COR-L47 (cell line): ENCODE measurements at regions not wholly inside any gene's neighbourhood (a gene's known extent, or its start where the extent isn't known, plus 50 kb on each side); places are given as distances from the start of the nearest gene placed in this dataset.

Experiments
- DNase-seq: peaks from one replicate; lab custom pipeline; 2025; lab: John Stamatoyannopoulos, UW

DNA sequence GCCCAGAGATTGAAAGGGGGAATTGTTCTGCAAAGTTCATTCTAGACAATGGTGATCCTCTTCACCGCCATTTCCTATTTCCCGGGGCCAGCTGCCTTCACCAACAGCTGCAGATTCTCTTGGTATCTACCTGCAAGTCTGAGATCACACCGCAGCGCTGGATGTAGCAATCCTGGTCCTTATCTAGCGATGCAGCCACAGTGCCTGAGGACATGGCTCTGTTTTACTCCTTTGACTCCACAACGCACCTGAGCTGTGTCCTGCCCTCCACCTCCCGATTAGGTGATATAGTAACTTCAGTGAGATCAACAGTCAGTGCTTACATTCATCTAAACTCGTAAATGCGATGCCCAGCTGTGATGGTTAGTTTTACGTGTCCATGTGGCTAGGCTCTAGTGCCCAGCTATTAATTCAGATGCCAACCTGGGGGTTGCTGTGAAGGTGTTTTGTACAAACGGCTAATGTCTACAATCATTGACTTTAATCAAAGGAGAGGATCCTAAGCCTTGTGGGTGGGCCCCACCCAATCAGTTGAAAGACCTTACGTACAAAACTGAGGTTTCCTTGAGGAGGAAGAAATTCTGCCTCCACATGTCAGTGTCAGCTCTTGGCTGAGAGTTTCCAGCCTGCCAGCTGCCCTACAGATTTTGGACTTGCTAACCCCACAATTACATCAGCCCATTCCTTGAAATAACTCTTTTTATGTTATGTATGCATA, 189.8 kb downstream of the SH3BP4 start:
- DNase-seq = no peak

DNA sequence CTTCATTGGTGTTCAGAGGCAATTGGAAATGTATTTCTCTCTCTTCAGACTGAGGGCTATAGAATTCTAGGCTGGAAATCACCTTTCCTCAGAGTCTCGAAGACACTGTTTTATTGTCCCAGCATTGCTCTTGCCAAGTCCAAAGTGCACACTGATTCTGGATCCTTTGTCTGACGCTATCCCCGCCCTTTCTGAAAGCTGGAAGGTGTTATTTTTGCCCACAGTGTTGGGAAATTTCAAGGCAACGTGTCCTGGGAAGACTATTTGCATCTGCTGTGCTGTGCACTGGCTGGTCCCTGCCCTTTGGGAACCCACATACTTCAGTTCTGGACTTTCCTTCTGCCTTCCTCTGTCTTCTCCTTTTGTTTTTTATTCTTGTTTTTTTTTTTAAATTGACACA, 190.8 kb downstream of the SH3BP4 start:
- no peak for DNase-seq

DNA sequence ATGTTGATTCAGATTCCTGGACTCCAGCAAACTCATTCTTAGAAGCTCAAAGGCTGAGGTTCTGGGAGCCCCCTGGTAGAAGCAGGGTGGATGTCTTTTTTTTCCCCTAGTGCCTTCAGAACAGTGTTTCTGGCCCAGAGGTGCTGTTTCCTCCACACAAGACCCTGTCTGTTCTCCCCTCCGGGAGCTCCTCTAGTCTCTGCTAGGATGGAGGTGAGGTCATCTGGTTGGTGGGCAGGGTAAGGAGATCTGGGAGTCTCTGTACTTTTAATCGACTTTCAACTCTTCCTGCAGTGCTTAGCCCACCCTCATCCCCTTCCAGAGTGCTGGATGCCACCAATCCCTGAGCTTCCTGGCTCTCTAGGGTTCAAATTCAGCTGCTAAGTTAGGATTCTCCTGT, 192.0 kb downstream of the SH3BP4 start:
- no peak for DNase-seq

DNA sequence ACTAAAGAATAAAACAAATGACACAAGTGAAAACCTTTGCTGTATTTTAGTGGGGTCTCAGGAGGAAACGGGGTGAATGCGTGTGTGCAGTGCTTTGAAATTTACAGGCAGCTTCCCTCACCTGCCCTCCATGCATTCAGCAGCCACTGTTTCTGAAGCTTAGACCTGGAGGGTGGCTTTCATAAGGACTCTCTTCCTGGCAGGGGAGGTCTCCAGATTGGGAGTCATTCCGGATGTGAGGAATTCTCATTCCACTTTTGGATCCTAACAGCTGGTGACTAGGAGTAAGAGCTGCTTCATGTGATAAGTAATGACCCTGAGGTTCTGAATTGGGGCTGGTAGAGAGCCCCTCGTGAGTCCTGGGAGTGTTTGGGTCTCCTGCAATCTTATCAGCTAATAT, 192.5 kb downstream of the SH3BP4 start:
- no peak for DNase-seq

DNA sequence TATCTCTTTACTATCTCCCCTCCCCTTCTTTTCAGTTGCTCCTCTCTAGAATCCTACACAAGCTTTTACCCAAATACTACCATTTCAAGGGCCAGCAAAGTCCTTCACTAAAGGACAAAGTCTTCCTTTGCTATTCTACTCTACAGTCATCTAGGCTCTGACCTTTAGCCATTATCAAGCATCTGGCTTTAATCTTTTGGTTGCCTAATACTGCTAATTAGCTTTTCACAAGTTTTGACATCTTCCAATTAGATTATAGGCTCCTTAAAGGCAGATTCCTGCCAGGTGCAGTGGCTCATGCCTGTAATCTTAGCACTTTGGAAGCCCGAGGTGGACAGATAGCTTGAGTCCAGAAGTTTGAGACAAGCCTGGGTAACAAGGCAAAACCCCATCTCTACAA, 194.4 kb downstream of the SH3BP4 start:
- DNase-seq = no peak

DNA sequence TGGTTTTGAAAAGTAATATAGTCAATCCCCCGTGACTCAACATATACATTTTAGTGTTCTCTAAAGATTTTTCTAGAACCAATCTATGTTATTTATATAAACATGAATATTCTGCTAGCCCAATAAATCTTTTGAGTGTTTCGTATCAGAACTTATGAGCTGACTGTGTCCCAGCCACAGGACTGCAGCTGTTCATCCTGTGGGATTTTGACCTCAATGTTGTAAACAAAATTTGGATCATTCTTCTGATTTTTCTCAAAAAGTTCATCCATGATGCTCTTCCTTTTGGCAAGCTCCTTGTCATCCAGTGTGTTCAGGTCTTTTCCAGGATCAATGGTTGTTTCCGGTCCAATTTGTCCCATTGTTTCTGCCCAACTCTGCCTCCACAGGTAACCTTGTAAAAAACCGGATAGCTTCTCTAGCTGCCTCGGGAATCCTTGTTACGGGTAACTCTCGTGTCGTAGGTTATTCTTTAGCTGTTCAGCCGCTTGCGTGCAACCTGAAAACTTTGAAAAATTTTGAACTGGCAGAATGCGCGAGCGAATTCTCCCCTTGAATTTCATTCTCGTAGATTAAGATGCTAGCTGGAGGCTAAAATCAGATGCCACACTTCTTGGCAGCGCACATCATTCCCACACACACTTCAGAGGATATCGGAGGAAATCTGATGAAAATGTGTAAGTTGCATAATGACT, 195.2 kb downstream of the SH3BP4 start:
- no peak for DNase-seq

DNA sequence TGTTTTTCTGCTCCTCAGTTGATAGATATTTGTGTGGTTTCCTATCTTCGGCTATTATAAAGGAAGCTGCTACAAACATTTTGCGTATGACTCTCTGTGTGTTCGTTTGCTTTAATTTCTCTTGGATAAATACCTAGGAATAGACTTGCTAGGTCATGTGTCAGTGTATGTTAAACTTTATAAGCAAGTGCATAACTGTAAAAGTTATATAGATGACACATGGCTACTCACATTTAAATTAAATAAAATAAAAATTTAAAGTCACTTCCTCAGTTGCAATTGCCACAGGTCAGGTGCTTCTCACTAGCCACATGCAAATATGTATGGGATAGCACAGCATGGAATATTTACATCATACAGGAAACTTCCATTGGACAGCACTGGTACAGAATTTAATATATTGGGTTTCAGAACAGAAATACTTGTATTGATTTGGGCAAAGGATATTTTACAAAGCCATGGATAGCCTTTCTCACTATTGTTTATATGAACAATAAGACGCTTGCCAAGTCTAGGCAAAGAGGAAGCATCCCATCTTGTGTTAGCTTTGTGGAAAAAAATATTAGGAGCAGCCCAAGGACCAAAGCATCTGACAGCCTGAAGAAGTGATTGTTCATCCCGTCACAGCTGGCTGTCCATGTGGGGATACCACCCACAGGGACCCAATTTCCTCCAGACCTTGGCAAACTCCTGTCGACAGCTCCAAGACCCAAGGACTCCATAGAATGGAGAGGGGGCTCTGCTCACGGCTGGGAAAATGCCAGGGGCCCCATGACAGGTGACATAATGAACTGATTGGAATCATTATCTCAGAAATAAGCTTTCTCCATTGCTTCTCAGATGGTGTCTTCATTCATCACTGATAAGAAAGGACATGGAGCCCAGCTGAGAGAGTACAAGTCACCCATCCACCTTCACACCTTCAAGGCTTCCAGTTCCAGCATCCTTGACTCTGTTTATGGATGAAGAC, 196.7 kb downstream of the SH3BP4 start:
- DNase-seq = no peak

DNA sequence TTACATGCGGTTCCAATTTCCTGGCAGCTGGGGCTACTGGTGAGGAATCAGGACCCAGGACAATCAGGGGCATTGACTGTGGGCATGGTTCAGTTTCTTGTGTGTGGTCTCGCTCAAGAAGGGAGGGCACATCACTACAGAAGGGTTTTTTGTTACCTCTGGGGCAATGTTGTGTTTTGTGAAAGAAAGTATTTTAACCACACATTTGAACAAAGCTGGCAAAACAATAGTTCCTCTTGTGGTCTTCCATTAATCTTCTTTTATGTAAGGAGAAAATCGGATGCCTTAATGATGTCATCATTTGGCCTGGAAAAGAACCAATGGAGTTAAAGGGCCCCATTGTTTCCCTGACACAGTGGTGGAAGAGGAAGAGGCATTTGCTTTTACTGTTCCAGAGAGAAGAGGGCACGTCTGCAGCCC, 197.4 kb downstream of the SH3BP4 start:
- DNase-seq = no peak

DNA sequence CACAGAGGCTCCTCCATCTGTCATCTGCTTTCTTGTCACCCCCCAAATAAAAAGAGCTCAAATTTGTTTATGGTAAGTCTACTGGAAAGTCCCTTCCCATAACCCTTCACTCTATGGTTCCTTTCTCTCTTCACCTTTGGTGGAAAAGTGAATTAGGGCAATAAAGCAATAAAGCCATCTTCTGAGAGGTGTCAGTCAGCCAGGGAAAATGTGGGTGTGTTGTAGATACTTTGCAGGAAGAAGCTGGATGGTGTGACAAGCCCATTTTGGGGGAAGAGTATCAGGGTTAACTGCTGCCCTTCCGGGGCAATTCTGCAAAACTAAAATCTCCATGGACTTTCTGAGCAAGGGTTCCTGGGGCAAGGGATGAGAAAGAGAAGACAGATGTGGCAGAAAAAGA, 197.9 kb downstream of the SH3BP4 start:
- no peak for DNase-seq

DNA sequence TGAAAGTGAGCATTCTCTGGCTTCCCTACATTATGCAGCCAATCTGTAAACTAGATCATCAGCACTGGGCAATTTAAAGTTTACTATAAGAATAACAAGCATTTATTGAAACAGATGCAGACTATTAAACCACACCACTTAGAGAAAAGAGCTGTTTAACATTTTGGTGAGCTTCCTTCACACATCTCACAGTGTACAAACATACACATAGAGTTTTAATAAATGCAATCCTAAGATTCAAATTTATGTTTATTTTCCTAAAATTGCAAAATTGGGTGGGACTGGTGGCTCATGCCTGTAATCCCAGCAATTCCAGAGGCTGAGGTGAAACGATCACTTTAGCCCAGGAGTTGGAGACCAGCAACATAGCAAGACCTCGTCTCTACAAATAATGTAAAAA, 199.3 kb downstream of the SH3BP4 start:
- no peak for DNase-seq

DNA sequence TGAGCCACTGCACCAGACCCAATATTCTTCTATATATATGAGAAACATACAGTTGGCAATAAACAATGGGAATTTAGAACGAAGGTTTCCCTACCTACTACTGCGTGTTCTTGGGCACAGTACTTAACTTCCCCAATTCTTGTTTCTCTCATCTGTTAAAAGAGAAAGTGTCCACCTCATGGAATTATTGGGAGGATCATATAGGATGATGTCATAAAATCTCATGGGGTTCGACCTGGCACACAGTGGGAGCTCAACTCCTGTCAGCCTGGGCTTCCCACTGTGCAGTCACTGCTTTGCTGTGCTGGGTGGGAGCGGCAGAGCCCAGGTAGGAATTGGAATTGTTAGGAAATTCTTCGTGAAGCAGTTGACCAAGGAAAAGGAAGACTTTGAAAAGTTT, 203.3 kb downstream of the SH3BP4 start:
- no peak for DNase-seq

DNA sequence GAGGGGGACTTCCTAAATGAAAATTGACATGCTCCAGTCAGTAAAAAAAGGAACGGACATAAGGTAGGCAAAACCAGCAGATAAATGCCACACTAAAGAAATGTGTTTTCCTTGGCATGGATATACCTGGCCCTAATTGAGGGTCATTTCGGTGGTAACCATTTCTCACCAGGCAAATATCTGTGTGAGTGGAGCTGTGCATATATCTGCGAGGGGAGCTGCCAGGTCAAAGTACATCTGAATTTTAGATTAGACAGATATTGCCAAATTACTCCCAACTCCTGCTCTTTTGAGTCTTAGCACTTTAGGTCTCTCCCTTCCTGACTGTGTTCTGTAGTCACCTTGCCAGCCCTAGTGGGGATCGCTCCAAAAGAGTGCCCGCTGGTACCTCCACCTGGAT, 204.2 kb downstream of the SH3BP4 start:
- no peak for DNase-seq

DNA sequence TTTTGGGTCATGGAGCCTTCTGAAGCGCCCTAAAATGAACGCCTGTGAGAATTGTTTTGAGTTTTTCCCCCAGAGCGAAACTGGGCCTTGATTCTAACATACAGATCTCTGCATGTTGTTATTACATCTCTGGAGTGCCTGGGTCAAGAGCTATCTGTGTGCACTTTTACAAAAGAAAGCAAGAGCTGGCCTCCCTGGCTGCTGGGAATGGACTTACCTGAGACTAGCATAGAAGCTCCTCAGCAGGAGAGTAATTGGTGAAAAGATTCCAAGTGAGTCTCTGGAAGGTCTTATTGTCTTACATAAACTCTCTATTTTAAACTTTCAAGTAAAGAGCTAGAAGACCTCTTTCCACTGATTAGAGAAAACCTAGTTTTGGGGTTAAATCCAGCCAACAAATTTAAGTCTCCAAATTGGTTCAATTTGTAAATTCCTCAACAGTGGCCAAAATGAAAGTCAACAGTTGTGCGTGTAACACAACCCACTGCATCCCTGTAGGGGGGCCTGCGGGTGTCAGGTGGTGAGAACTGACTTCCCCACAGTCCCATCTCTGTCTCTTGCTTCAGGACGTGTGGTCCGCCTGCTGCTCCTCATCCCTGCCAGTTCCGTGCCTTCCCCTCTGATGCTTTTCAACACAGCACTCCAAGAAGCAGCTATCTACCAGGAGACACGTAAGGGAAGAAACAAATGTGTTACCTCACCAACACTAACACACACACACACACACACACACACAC, 206.1 kb downstream of the SH3BP4 start:
- no peak for DNase-seq

DNA sequence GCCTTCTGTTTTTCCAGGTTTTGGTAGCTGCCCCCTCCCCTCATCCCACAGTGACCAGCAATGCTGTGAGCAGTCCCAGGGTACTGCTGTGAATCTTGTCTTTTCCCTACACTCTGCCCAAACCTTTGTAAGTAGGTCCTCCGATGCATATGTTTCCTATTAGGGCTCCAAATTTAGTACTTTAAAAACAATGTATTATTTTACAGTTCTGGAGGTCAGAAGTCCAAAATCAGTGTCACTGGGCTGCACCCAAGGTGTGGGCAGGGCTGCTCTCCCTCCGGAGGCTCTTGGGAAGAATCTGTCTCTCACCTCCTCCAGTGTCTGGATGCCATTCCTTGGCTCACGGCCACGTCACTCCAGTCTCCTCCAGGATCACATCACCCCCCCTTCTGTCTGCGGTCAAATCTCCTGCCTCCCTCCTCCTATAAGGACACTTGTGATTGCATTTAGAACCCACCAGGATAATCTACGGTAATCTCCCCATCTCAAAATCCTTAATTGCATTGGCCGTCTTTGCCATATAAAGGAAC, 208.5 kb downstream of the SH3BP4 start:
- no peak for DNase-seq

DNA sequence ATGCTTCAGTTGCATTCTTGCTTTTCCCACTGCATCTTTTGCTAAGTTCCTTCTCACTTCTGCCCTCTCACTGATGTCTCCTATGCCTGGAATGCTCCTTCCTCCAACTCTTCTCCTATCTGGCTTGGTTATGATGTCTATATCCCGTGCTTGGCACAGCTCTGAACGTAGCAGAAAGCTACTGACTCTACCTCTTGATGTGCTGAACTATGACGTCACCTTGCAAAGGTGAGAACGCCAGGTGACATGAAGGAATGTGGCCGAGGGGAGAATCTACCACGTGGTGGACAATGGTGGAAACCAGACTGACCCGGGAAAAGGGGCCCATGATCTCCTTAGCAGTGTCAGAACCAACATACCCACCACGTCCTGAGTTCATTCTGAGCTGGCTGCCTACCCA, 209.7 kb downstream of the SH3BP4 start:
- no peak for DNase-seq

DNA sequence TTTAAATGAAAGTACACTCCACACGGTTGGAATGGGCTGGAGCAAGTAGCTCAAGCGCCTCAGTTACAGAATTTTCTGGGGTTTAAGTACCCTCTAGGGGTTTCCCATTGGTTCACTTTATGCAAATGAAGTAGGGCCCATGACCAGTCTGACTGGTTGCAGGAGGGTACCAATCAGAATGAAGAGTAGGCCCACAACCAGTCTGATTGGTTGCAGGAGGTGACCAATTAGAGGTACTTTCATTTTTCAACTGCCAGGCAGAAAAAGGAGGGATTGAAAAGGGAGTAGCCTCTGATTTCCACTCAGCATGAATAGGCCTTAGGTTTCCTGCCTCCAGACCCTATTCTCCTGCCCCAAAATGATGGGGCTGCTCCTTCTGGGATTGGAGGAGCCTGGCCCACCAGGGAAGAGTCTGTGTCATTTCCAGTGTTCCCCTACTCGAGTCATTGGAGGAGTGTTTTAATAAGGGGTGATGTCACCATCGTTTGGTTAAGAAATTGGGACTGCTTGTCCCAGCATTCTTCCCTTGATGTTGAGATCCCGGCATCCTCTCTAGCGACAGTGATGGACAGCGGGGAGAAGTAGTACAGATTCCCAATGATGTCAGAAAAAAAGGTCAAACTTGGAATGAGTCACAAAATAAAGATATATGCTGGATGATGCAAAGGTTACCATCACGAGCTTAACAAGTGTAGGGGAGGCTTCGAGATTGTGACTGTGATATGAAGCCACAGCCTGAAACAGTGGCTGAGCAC, 210.4 kb downstream of the SH3BP4 start:
- DNase-seq = no peak

DNA sequence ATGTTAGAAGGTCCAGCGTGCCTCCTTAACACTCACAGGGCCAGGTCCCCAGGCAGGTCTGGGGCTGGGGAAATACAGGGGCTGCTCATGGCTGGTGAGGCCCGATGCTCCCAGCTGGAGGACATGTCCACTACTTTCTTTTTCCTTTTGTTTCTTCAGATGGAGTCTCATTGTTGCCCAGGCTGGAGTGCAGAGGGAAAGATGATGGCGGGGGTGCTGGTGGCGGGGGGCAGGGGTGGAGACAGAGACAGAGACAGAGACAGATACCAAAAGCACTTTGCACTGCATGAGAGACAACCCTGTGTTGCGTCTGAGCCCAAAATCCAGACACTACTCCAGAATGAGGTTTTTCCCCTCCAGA, 211.0 kb downstream of the SH3BP4 start:
- DNase-seq = no peak

DNA sequence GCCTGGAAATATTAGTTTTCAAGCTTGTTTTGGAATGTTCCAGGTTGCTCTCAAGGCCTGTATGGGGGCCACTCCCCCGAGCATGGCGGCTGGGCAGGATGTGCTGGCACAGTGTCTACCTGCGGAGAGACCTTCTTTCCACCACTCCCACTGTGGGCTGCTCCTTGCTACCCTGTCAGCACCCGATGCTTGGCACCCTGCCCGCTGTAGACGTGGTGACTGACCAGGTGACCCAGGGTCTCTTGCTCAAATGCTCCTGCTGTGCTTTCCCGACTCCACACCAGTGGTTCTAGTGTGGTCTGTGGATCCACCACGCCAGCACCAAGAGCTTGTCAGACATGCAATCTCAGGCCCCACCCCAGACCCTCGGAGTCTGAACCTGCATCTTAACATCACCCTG, 213.3 kb downstream of the SH3BP4 start:
- no peak for DNase-seq

DNA sequence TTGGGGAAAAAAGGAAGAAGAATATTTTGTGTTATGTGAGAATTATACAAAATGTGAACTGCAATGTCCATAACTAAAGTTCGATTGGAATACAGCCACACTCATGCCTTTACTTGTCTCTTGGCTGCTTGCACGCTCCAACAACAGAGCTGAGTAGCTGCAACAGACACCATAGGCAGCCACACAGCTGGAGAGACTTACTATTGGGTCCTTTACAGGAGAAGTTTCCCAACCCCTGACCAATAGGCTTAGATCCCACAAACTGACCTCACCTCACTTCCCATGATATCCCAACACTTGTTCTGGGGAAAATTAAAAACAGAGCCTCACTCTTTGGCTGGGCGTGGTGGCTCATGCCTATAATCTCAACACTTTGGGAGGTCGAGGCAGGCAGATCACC, 213.8 kb downstream of the SH3BP4 start:
- no peak for DNase-seq

DNA sequence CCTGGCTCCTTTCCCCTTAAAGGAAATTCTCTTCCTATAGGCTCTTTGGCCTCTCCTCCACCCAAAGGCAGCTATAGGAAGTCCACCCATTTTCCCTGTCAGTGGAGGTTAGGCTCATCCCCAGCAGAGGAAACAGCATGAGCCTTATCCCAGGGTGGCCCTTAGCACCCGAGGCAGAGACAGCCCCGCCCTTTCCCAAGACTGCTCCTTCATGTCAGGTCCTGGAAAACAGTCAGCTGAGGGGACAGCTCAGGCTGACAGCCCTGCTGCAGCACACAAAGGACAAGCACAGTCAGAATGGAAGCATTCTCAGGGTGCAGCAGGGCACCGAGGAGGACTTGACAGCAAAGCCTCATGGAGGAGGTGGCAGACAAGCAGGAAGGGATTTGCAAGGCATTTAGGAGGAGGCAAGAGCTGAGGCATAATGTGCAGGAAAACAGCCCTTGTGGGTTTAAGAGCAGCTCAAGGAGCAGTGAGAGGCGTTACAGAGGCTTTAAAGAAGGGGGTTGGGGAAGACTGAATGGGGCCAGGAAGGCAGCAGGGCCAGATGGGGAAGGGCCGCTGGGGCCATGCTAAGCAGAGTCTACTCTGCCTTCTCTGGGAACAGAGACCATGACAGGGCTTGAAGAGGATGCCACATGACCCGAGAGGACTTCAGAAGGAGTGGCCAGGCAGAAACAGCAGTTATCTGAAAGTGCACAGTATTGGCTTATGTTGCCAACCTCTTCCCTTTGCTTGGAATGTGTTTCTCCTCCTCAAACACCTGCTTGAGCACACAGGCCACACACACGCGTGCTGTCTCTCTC, 216.6 kb downstream of the SH3BP4 start:
- no peak for DNase-seq
